ENCODE measurements at regions not wholly inside any gene's neighbourhood (a gene's known extent, or its start where the extent isn't known, plus 50 kb on each side); places are given as distances from the start of the nearest gene placed in this dataset. TPM values are rescaled to one million over a fixed set of nuclear protein-coding genes. Genes with fewer than 3 reads are reported as not detected.

- DNase-seq (ENCODE audit: low read depth in 1 of 2, low spot score in 1 of 2) = no peak
- H3K4me3 ChIP-seq (replicated peaks; ENCODE audit: insufficient read depth, low read length) = no peak overlapping the region
- TF ChIP-seq CTCF (IDR thresholded peaks at IDR 0.05; ENCODE audit: insufficient read depth, low read length) (no peak), REST (IDR thresholded peaks at IDR 0.05; ENCODE audit: insufficient replicate concordance, low read depth) (no peak), POLR2AphosphoS5 (IDR thresholded peaks at IDR 0.05; ENCODE audit: low read depth) (no peak), SPI1 (IDR thresholded peaks at IDR 0.05; ENCODE audit: borderline replicate concordance, low read depth) (no peak), GABPA (IDR thresholded peaks at IDR 0.05; ENCODE audit: low read depth) (no peak)
These were observed 49.9 kb upstream of the PMEPA1 start for GRCh38 chr20:57759724-57760123.

More at GRCh38 chr20:57759724-57760123, 49.9 kb upstream of the PMEPA1 start:
- Histone ChIP-seq H3K27me3 (ENCODE audit: insufficient read depth, poor library complexity, severe bottlenecking) (no peaks in the 10 kb centered on the region), H3K27ac (replicated peaks) (no peak overlapping the region)

Small RNA genes in the stretch of these regions (microRNA-seq; reads per million reads assigned to microRNA genes)
- not detected for gene MIR4532
